GM04503 (cell line): ENCODE measurements at regions not wholly inside any gene's neighbourhood (a gene's known extent, or its start where the extent isn't known, plus 50 kb on each side); places are given as distances from the start of the nearest gene placed in this dataset.
A peak's percentile ranks its signal among the peaks of the same experiment; 100 is the strongest.
"Not testable (repeated sequence)": the region's sequence is repeated elsewhere in the genome, so short reads cannot be mapped to it uniquely, and the experiment has no call there.

Source experiments
- DNase-seq: peaks from one replicate; pipeline ENCODE4 v3.0.0-alpha.2; 2012; ENCODE audit warnings: low read depth

DNA sequence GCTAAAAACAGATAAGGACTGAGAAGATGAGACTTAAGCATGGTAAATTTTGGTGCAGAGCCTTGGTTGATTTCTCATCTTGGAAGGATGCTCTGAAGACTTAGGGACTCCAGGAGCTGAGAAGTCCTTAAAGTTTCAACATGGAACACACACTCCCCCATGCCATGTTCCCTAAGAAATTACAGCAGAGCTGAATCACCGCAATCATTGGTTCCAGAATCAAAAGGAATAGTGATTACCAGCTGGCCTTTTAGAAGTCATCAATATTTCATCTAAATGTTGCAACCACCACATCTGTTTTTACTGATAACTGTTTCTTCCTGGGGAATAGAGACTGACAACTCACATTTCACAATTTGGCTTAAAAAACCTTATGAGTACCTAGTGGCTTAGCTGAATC lies 229.3 kb downstream of the MINAR1 start:
- no peak for DNase-seq

DNA sequence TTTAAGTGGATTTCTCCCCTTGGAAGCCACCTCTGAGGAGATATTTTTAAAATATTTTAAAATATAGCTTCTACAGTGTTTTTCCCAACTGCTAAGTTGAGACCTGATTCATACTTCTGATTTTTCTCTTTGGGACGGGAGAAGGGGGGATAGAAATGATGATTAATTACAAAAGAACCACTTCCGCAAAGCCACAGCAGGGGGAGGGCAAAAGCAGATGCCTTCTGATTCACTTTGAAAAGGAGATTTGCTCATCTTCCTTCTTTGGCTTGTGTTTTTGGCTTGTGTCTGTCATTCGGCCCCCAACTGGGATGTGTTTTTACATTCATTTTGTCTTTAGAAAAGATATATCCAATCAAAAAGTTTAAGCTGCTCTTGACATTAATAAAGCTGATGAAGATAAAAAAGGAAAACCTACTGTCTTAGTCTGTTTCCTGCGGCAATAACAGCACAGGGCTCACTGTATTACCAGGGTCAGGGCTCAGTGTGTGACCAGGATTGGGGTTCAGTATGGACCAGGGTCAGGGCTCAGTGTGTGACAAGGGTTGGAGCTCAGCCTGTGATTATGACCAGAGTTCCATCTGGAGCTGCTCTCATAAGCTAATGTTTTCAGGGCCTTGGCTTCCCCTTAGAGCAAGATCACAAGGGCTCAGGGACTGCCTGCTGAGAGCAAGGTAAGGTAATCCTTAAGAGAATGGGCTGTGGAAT lies 223.2 kb downstream of the MTHFS start:
- no peak for DNase-seq

DNA sequence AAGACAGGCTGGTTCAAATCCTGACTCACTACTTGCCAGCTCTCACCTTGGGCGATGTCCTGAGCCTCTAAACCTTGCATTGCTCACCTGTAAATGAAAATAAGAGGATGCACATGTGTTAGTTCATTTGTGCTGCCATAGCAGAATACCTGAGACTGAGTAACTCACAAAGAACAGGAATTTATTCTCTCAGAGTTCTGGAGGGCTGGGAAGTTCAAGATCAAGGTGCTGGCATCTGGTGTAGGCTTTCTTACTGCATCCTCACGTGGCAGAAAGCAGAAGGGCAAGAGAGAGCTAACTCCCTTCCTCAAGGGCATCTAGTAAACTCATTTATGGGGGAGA lies 222.7 kb downstream of the MTHFS start:
- DNase-seq: no peak

DNA sequence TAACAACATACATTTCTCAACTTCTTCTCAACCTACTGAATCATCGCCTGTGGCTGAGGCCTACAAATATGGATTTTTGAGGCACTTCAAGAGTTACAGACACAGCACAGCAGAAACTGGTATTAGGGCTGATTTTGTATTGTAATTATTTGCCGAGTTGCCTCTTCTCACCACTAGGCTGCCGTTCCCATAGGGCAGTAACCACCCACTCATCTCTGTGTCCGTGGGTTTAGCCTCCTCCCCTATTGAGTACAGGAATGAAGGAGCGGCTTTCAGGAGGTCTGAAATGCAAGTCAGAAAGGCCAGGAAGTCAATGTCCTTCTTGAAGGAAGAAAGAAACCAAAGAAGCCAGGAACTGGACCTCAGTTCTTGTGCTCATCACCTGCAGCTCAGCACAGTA lies 220.8 kb downstream of the MTHFS start:
- no peak for DNase-seq

DNA sequence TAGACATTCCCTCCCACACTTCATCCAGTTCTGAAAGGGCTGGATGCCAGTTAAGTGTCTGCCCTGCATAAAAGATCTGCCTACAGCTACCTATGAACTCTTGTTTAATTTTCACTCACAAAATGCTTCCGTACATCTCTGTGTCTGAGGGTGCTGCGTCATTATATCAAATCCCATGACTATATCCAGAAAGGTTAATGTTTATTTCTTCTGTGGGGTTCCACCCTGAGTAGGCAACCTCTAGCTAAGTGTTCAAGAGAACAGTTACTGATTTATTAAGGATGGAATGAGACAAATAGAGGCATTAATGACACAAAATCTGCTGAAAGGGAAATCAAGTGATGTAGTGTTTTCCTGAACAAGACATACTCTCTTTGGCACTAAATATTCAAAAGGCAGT lies 220.2 kb downstream of the MTHFS start:
- no peak for DNase-seq

DNA sequence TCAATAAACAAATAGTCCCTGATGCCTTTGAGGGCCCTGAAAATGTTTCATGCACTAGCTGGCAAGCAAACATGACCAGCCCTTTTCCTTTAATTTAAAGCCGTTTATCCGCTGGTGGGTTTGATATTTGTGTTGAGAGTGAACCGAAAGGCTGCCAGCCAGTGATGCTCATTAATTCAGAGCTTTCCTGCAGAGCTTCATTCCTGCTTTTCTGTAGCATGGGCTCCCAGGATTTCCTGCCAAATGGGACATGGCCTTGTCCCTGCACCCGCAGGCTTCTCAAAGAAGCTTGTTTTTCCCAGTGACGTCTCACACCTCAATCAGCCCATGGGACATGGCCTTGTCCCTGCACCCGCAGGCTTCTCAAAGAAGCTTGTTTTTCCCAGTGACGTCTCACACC lies 219.6 kb downstream of the MTHFS start:
- DNase-seq: no peak

DNA sequence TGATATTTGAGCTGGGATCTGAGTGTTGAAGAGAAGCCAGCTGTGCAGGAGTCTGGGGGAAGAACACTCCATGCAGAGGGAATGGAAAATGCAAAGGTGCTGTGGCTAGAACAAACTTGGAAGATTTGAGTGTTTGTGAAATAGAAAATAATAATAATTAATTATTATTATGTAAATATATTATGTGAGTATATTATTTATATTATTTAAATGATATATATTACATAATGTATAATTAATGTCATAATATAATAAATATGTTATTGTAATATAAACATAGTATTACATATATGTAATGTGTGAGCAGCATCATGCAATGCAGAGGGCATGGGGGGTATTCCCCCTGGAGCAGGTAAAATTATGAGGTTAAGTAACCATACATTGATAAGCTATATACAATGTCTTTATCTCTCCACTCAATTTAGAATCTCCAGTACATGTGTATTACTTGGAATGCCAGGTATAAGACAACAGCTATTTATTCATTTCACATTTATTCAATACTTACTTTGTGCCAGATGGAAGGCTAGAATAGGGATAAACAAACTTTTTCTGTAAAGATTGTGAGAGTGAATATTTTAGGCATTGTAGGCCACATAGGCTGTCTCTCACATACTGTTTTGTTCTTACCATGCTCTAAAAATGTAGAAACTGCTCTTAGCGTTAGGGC lies 218.6 kb downstream of the MTHFS start:
- no peak for DNase-seq

DNA sequence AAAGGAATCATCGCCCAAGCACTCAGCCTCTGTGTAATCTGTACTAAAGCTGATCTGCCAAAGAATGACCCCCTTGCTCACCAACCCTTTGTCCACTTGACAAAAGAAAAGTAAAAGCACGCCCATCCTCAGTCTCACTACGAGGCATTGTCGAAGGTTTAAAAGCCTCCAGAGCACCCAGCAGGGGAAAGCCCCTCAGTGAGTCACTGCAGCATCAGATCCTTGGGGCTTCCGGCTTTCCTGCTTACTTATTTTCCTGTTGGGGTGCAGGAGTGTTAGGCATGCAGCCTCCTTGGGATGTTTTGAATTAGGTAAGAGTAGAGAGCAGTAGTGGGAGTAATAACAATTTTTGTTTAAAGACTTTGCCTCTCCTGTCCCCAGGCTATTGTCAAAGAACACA lies 216.1 kb downstream of the MTHFS start:
- peak; percentile 32 for DNase-seq

DNA sequence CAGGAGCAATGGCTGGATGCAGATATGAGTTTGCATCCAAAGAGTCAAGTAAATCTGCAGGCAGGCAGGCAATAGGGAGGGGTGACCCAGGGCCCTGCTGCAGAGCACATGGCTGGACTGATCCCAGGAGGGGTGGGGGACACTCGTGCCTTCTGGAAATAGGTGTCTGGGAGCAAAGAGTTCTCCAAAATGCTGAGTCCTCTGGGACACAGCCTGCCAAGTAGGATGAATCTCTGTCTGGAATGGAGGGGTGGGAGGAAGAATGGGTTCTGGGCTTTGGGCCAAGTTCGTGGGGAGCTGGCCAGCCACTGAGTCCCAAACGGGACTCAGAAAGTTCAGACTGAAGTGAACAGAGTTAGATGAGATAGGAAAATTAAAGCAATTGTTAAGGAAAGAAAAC lies 214.5 kb downstream of the MTHFS start:
- peak; percentile 67 for DNase-seq

DNA sequence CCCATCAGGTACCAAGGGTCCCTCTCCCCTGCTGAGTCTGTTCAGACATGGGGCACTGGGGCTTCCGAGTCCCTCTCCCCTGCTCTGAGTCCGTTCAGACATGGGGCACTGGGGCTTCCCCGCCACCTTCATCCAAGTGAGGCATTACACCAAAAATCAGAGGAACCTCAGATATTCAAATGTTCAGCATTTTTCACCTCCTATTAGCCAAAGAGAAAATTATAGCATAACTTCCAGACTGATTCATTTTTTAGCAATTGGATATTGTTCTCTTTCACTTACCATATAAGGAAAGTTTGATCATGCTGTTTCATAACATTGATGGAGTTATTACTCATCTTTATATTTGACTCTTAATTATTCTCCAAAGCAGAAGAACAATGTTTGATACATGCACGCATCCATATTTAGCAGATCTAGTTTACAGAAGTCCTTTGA lies 213.9 kb downstream of the MTHFS start:
- DNase-seq: peak; percentile 43

DNA sequence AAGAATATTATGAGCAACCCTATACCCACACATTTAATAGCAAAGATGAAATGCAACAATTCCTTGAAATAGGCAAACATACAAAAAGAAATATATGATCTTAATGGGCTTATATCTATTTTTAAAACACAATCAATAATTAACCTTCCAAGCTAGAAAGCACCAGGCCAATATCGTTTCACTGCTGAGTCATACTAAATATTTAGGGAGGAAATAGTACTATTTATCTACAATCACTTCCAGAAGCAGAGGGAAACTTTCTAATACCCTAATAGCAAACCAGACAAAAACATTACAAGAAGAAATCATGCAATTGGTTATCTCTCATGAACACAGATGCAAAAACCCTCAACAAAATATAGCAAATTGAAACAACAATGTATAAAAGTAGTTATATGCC lies 207.8 kb downstream of the MTHFS start:
- DNase-seq: no peak

DNA sequence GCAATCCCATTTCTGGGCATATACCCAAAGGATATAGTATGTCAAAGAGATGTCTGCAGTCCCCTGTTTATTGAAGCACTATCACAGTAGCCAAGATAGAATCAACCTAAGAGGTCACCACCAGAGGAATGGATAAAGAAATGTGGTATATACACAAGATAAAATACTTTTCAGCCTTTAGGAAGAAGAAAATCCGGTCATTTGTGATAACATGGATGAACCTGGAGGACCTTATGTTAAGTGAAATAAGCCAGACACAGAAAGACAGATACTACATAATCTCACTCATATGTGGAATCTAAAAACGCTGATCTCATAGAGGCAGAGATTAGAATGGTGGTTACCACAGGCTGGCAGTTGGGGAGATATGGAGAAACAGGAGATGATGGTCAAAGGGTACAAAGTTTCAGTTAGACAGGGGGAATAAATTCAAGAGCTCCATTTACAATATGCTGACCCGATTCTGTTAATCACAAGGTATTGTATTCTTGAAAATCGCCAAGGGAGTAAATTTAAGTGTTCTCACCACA lies 195.8 kb downstream of the MTHFS start:
- no peak for DNase-seq

DNA sequence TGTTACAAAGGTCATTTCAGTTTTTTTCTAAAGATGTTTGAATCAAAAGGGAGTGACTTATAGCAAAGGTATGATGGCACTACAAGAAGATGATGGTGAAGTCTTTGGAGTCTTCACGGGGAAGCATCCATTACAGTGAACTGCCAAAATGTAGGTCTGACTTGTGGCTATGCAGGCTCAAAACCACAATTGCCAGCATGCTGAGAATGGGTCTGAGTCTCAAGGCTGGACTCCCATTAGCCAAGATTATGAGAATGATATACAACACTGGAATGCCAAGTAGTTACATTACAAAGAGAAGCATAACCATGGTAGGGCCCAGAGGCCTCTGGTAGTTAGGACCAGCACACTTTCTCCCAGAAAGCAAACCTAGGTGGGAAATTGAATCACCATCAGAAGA lies 194.2 kb downstream of the MTHFS start:
- DNase-seq: no peak

DNA sequence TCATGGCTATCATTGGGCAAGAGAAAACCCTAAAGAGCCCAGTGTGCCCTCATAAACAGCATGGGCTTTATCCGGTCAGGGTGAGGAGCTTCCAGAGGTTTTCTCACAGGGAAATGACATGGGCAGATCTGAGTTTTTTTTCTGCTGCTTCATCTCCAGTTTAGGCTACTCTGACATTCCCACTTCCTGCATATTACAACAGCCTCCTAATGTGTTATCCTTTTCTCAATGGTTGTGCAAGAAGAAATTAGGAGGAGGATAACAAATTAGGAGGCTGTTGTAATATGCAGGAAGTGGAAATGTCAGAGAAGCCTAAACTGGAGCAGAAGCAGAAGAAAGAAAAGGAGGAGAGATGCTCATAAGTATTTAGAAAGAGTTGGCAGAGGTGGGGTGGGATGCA lies 175.6 kb downstream of the MTHFS start:
- DNase-seq: no peak

DNA sequence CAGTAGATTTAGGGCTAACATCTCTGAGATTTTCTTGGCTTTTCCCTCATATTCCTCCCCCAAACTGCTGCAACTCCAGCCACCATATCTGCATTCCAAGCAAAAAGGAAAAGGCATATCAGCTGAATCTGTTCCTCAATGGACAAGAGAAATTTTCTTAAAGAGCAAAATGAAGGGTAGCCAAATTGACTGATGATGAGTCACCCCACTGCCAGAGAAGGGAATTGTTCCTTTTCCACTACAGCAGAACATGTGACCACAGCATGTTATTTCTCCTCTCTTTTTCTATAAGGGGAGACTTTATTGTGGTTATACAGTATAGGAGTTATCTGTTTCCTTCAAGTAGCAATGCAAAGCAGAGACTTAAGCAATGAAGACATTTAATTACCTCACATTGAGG lies 172.5 kb downstream of the MTHFS start:
- no peak for DNase-seq

DNA sequence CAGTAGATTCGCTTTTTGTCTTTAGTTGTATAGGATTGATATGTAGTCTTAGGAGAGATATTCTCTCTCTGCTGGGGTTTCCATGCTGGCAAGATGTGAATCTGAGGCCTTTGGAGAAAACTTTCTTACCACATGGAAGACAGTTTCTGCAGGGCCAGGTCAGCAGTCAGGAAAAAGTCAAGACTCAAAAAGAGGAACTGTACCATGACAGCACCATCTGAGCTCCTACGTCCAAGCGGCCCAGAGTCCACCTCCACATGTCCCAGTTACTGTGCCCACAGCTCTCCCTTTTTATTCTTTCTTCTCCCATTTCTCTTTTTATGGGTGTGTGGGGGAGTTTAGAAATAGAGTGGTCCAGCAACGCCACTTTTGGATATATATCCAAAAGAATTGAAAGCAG lies 172.0 kb downstream of the MTHFS start:
- no peak for DNase-seq

DNA sequence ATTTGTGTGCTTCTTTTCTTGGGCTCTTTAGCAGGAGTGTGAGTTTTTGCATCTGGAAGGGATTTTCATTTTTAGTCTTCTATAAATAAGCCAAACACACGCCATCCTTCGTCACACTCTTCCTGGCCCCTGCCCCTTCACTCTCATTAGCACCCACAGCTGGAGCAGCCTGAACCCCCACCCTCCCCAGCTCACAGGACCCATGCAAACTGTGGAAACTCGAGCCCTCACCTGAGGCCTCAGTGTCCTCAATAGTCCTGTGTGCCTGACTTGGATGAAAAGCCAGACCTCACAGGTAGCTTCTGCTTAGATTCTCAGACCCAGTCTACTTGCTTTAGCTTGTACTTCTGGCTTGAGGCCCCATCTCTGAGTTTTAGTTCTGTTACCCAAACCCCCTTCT lies 167.9 kb downstream of the MTHFS start:
- no peak for DNase-seq

DNA sequence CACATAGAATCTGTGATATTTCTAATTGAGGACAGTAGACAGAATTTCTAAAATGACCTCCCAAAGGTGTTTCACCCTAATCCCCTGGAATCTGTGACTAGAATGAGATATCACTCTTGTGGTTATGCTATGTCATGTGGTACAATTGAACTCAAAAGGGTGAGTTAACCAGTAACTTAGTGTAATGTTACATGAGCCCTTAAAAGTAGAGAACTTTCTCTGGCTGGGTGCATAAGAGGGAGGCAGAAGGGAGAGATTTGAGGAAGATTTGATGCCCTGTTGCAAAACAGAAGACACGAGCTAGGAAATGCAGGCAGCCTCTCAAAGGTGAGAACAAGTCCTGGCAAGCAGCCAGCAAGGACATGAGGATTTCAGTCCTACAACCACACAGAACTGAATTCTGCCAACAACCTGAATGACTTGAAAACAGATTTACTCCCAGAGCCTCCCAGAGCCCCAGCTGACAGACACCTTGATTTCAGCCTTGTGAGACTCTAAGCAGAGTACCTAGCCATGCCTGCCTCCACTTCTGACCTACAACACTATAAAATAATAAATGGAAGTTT lies 160.3 kb downstream of the MTHFS start:
- no peak for DNase-seq

DNA sequence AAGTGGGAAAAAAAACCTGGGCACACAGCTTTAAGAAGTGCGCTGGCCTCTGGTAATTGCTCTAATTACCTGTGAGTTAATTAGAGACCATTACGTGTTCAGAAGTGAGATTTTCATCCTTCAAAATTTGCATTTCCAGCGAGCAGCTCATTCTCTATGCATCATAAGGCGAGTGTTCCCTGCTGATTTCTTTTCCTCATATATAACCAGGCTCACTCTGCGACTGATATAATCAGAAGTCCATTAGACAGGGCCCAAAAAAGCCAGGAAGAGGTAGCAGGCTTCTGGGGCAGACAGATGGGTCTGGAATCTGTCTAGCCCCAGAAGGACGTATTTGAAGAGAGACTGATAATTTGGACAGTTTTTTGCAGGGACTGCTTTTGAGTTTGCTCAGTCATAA lies 158.7 kb downstream of the MTHFS start:
- no peak for DNase-seq

DNA sequence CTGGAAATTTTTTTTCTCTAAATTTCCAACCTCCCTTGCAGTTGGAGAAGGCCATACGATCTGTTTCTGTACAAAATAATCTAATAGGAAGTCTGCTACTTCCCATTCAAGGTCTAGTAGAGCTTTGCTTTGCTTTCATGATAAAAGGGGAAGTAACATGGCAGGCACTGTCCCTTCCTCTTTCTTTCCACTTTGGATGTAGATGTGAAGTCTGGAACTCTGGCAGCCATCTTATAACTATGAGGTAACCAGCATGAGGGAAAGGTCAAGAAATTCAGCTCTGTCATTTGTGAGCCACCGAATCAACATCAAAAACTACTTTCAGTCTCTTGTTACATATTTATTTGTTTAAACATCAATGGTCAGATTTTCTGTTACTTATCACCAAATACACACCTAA lies 156.3 kb downstream of the MTHFS start:
- DNase-seq: no peak

DNA sequence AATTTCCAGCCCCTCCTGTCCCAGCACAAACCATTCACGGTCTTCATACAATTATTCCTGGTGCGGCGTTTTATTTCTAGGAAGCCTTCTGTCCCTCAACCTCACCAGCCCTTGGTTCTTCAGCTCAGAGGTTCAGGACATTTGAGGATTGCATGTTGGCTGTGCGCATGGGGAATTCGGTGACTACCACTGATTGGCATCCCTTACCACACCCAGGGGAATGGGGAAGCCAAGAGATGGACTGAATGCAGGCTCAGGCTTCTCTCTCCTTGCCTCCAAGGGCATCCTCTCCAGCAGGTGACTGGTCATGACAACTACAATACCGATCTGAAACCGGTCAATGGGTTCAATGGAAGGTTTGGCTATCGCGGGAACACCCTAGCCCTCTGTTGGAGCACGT lies 153.8 kb downstream of the MTHFS start:
- DNase-seq: no peak

DNA sequence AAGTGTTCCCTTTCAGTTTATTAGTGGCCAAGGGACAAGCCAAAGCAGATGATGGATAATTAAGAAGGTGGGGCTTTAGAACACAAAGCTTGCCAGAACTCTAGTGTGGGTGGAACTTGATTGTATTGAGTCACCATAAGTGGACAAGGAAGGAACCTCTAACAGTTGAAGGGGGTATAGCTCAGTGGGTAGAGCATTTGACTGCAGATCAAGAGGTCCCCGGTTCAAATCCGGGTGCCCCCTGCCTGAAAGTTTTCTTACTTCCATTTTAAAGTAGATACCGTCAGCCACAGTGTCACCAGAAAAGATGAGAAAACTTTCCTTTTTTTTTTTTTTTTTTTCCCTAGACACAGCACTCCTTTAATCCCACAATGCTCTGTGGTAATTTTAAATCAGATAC lies 152.3 kb downstream of the MTHFS start:
- not testable (repeated sequence) for DNase-seq

DNA sequence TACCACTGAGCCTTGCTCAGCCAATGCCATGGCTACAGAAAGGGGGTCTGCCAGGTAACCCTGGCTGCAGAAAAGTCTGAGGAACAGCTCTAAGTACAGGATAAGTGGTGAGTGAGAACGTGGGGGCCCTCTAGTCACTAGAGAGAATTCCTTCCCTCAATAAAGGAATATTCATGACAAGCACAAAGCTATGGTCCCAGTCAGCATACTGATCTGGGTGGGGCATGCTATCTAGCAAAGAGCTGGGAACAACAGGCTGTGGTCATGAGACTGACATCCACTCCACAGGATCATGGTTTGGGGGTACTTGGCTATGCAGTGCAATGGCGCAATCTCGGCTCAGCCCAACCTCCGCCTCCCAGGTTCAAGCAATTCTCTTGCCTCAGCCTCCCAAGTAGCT lies 140.4 kb downstream of the MTHFS start:
- no peak for DNase-seq

DNA sequence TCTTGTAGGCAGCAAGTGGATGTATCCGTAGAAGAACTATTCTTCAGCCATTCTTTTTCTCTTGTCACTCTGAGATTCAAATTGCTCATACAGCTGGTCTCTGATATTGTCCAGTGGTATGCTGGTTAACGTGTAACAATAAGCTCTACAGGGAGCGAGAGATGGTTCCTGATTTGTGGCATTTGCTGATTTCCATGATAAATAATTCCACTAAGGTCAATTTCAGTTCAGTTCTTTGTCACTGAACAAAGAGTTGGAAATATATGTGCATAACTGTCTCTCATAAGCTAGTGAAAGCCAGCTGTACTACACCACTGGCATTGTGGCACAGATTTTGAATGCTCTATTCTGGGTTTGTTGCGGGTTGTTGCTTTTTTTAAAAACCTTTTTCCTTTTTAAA lies 131.7 kb downstream of the MTHFS start:
- DNase-seq: no peak
